ENCODE measurements at regions not wholly inside any gene's neighbourhood (a gene's known extent, or its start where the extent isn't known, plus 50 kb on each side); places are given as distances from the start of the nearest gene placed in this dataset.
"Not testable (repeated sequence)": the region's sequence is repeated elsewhere in the genome, so short reads cannot be mapped to it uniquely, and the experiment has no call there.

DNA sequence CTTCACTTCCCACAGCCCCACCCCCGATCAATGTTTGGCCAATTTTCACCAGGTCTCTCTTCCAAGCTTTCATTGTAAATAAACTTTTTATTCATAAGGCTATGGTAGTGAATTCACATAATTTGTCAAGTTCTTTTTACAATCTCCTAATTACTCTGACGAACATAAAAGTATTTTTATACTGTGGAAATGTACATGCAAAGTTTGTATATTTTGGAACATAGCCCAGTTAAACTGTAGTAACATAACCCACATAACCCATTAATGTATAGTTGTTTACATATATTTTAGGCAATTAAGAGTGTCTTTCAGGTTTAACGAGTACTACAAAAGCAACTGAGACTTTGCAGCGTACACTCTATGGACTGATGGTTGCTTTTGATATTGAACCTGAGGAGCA is 228.3 kb upstream of the ERBB4 start:
- no peak for DNase-seq

DNA sequence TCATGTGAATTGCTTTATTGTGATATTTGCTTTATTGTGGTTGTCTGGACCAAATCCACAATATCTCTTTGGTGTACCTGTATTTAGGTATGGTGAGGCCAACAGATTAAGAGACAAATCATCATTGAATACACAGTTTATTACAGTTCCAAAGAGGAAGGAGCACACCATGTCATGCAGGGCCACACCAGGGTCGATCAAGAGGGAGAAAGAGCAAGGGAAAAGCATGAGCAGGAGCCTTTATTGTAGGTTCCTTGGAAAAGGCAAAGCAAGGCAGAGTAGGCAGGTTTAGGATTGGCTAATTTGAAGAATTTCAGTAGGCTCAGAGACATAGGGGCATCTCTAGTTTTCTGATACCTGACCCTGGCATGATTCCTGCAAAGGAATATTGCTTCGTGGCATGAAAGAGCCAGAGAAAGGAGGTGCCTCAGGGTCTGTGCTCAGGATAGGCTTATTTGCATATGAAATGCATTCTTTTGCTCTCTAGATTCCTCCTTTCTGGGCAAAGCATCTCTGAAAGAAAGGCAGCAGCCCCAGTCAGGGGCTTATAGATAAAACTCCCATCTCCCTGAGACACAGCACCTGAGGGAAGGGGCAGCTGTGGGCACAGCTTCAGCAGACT is 214.2 kb upstream of the ERBB4 start:
- DNase-seq = no peak

DNA sequence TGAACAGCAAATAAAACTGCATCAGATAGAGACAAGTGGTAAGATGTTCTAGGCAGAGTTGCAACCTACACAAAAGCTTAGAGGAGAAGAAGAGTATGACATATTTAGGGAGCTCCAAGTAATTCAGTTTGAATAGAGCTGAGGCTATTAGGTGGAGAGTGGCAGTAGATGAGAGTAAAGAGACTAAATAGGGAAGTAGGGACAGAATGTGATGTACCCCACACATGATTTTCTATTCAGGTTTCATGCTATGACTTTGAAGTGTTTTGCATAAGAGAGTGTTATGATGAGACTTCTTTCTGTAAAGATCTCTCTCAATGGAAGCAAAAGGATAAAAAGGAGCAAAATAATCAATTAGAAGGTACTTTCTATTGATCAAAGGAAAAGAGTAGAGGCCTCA is 206.8 kb upstream of the ERBB4 start:
- no peak for DNase-seq

- DNase-seq = no peak
These were observed 199.0 kb upstream of the ERBB4 start for GRCh38 chr2:212737392-212738172.

- DNase-seq = no peak
These were observed 197.8 kb upstream of the ERBB4 start for GRCh38 chr2:212736385-212736726.

- no peak for DNase-seq
These were observed 194.7 kb upstream of the ERBB4 start for GRCh38 chr2:212733273-212733672.

GRCh38 chr2:212732860-212733259 is 194.3 kb upstream of the ERBB4 start:
- no peak for DNase-seq

GRCh38 chr2:212730994-212731393 is 192.4 kb upstream of the ERBB4 start:
- no peak for DNase-seq

- DNase-seq = no peak
These were observed 190.1 kb upstream of the ERBB4 start for GRCh38 chr2:212728717-212729116.

DNA sequence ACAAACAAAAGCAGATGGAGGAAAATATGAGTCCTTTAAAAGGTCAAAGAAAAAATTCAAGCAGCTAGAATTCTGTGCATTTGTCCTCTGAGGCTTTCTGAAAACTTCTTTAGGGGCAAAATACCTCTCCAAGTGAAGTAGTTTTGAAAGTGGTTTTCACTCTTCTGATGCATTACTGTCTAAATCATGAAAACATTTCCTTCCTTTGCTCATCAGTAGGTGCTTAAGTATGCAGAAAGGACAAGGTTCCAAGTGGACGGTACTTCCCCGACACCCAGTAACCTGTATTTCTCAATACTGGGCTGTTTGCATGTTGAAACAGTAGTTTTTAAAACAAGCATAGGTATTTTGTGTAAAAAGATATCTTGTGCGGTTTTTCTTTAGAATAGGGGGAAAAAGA is 189.1 kb upstream of the ERBB4 start:
- DNase-seq = no peak

DNA sequence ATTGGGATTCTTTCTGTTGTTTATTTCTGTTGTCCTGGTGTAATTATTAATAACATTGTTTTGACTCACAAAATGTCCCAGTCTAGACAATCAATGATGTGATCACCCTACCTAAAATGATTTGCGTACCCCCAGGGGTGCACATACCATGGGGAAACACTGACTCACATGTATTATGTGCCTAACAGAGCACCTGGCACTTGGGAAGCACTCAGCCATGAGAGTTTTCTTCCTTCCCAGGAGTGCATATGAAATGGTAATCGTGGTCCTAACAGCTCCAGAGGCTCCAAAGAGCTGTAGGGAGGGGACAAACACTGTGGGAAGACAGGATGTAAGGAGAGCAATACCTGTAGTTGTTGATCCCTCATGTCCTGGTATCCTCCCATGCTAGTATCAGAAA is 187.8 kb upstream of the ERBB4 start:
- DNase-seq = no peak

GRCh38 chr2:212725180-212725579 is 186.6 kb upstream of the ERBB4 start:
- DNase-seq = no peak

DNA sequence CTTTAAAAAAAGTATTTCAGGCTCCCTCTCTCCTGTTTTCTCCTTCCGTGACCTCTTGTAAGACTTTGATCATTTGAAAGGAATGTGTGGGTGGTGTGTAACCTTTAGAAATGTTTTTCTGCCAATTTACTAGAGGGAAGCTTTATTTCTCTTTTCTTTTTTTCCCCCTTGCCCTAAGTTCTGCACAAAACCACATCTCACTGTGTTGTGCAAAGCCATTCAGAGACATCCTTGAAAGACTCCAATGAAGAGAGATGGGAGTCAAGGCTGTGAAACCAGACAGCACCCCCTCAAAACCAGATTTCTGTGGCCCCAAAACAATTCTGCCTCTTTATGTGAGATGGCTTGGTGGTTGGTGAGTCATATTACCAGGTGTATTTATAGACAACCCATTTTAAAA is 184.6 kb upstream of the ERBB4 start:
- no peak for DNase-seq

- DNase-seq = no peak
These were observed 183.4 kb upstream of the ERBB4 start for GRCh38 chr2:212722046-212722445.

- no peak for DNase-seq
These were observed 182.4 kb upstream of the ERBB4 start for GRCh38 chr2:212721026-212721451.

- DNase-seq = not testable (repeated sequence)
These were observed 176.8 kb upstream of the ERBB4 start for GRCh38 chr2:212715411-212715810.

GRCh38 chr2:212713681-212714080 is 175.1 kb upstream of the ERBB4 start:
- no peak for DNase-seq

GRCh38 chr2:212712991-212713390 is 174.4 kb upstream of the ERBB4 start:
- no peak for DNase-seq

- DNase-seq = no peak
These were observed 173.9 kb upstream of the ERBB4 start for GRCh38 chr2:212712466-212712865.

- DNase-seq = no peak
These were observed 173.3 kb upstream of the ERBB4 start for GRCh38 chr2:212711856-212712255.

GRCh38 chr2:212709280-212709679 is 170.7 kb upstream of the ERBB4 start:
- no peak for DNase-seq

GRCh38 chr2:212708355-212708754 is 169.8 kb upstream of the ERBB4 start:
- DNase-seq = no peak

GRCh38 chr2:212695426-212695825 is 156.8 kb upstream of the ERBB4 start:
- no peak for DNase-seq

DNA sequence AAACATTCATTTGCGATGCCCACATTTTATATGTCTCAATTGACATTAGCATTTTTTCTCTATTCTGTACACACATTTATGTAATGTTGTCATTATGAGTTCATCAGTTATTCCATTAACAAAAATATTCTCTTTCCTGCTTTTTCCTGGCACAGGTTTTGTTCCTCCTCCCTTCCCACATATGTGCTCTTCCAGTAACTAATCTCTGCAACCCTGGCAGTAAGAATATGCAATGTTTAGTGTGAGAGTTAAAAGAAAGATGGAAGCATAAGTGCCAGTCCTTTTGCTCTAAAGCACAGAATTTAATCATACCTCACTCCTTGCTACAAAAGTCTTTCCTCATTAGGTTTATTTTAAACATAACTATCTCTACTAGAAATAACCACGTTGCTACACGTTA is 155.8 kb upstream of the ERBB4 start:
- DNase-seq = no peak

GRCh38 chr2:212692466-212692865 is 153.9 kb upstream of the ERBB4 start:
- DNase-seq = no peak
